ENCODE measurements at regions not wholly inside any gene's neighbourhood (a gene's known extent, or its start where the extent isn't known, plus 50 kb on each side); places are given as distances from the start of the nearest gene placed in this dataset.

- no peak for DNase-seq
Measured at GRCh38 chr6:48809700-48810099, 653.4 kb downstream of the MMUT start.

- no peak for DNase-seq
Measured at GRCh38 chr6:48809245-48809644, 653.8 kb downstream of the MMUT start.

GRCh38 chr6:48798296-48798695 lies 664.8 kb downstream of the MMUT start:
- DNase-seq, result no peak

GRCh38 chr6:48782225-48782624 lies 671.2 kb upstream of the PTCHD4 start:
- no peak for DNase-seq

DNA sequence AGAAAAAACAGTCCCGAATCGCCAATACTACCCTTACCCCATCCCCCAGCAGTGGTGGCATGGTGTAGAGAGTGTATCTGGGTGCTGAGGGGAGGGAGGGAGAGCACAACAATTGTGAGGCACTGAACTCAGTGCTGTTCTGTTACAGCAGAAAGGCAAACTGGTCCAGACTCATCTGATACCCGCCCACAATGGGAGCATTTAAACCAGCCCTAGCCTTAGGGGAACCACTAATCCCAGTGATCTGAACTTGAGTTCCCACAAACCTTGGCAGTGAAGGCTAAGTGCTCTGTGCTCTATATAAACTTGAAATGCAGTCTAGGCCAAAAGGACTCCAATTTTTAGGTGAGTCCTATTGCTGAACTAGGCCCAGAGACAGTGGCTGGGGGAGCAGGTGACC lies 666.4 kb upstream of the PTCHD4 start:
- DNase-seq, result no peak

- DNase-seq, result no peak
Measured at GRCh38 chr6:48775157-48775556, 664.2 kb upstream of the PTCHD4 start.

- no peak for DNase-seq
Measured at GRCh38 chr6:48774276-48774675, 663.3 kb upstream of the PTCHD4 start.

DNA sequence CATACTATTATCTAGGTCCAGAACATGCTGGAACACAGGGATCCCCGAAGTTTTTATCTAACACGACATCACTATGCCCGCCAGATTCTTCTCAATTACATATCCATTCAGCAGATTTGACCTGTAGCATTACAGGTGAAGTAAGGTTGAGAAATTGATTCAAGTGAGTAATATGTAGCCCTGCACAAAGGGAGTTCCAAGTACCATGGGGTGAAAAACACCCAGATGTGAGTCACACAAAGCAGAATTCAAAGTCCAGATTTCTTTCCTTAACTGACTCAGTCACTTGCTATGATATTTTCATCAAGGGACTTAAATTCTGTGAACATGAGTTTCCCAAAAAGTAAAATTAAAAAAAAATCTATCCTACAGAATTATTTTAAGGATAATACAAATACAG lies 655.4 kb upstream of the PTCHD4 start:
- no peak for DNase-seq

GRCh38 chr6:48765352-48765961 lies 654.5 kb upstream of the PTCHD4 start:
- DNase-seq, result peak in 1 of 2 donors; percentile 43

DNA sequence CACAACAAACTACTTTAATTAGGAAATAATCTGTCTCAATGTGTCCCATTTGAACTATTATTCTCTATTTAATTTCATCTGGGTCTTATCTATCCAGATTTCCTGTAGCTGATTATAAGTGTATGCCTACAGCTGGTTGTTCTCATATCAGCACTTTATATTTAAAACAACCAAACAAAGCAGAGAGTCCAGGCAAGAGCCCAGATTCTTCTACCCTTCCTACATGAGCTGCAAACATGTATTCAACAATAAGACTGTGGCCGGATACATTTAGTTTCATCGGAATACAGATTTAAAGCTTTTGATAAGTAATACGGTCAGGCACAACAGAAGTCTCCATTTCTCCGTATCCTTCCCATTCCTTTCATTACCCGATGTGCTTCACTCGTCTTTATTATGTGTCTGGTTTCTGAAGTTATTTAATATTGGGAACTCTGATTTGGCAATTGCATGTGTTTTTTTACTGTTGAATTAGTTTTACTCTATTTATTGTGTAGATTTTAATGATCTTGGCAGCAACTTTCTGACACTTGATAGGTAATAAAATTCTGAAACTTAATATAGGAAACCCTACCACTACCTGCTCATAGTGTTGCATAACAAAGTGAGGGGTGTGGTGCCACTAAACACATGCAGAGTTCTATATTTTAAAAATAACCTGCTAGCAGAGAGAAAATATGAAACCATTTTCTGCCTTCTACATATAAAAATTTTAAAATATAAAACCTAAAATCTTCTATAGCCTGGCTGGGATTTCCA lies 653.5 kb upstream of the PTCHD4 start:
- DNase-seq, result no peak

- no peak for DNase-seq
Measured at GRCh38 chr6:48757661-48758060, 646.7 kb upstream of the PTCHD4 start.

GRCh38 chr6:48755315-48755714 lies 644.3 kb upstream of the PTCHD4 start:
- no peak for DNase-seq

DNA sequence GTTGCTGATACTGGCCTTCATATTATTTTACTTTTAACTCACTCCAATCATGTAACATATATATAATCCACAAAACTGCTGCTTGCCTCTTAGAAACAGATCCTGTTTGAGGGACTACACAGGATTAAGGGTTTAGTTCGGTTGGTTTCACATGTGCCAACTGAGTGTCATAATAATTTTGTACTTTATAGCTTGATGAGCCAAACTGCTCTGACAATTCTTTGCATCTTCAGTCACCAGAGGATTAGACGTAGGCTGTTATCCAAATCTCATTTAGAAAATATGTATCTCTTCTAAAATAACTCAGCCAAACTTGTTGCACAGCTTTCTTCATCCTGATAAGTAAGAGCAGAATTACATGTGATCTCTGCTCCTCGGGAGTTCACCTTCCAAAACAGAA lies 643.6 kb upstream of the PTCHD4 start:
- DNase-seq, result no peak

GRCh38 chr6:48750861-48751260 lies 639.9 kb upstream of the PTCHD4 start:
- DNase-seq, result no peak

DNA sequence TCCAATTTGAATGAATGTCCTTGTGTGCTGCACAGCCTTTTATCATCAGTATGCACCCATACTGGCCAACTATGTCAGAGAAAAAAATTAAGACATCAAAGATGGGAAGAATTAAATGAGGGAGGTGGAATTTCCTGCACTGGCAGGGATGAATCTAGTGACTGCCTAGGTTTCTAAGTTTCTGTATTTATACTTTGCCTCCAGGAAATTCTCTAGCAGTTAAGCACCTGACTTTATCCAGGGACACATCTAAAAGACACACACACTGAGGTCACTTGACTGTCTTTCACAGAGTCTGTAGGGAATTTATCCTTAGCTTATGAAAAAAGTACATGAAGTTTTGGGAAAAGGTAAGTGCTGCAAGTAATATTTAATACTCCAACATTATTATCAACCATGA lies 636.5 kb upstream of the PTCHD4 start:
- no peak for DNase-seq

DNA sequence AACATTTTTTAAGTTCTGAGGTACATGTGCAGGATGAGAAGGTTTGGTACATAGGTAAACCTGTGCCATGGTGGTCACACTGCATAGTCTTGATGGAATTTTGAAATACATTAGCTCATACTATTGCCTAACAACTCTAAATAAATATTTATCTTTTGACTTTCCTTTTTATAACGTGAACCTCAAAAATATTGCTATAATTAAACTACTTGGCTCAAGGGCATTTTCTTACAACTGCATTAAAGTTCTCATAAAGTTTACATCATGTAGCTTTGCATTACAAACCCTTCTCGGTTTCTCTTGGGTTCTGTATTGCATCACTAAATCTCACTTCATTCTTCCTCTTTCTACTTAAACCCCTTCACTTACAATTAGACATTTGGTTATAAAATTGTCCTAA lies 636.0 kb upstream of the PTCHD4 start:
- peak in 1 of 2 donors; percentile 17 for DNase-seq

DNA sequence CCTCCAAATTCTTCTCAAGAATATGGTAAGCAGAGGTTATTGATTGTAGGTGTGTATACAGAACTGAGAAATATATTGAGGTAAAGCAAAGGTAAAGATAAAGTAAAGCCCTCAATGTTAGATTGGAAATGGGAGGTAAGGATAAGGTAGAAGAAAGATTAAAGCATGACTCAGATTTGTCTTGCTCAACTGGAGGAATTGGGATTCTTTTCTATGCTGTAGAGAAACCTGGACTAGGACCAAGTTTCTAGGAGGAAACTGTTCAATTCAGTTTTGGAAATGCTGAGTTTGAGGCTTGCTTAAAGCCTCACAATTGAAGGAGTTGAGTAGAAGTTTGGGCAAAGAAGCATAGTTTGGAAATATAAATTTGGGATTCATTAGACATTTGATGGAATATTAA lies 634.0 kb upstream of the PTCHD4 start:
- no peak for DNase-seq

GRCh38 chr6:48743738-48744137 lies 632.7 kb upstream of the PTCHD4 start:
- no peak for DNase-seq

GRCh38 chr6:48736501-48737206 lies 625.7 kb upstream of the PTCHD4 start:
- DNase-seq, result no peak

- DNase-seq, result no peak
Measured at GRCh38 chr6:48735846-48736245, 624.8 kb upstream of the PTCHD4 start.

- no peak for DNase-seq
Measured at GRCh38 chr6:48733581-48733980, 622.6 kb upstream of the PTCHD4 start.

GRCh38 chr6:48714699-48715098 lies 603.7 kb upstream of the PTCHD4 start:
- DNase-seq, result no peak

- no peak for DNase-seq
Measured at GRCh38 chr6:48714250-48714649, 603.3 kb upstream of the PTCHD4 start.

DNA sequence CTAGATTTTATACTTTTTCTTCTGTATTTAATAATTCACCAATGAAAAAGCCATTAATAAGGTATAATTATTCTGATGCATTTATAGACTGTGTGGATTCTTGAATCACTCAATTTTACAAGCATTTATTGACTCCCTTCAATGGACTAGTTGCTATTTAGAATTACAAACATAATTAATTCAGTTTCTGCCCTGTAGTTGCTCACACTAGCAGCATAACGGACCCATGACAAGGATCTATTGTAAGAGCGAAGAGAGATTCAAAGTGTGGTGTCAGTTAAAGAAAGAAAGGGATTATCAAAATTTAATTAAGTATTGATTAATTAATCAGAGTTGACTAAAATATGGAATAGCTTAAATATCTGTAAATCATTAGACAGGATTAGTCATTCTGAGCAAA lies 602.6 kb upstream of the PTCHD4 start:
- no peak for DNase-seq

Measured in inflammatory macrophage treated with lipopolysaccharide for 1 hour (primary cell).